CD4-positive, alpha-beta T cell treated with Interleukin-4 for 4 hours (primary cell): ENCODE measurements at regions not wholly inside any gene's neighbourhood (a gene's known extent, or its start where the extent isn't known, plus 50 kb on each side); places are given as distances from the start of the nearest gene placed in this dataset.
"Not testable (repeated sequence)": the region's sequence is repeated elsewhere in the genome, so short reads cannot be mapped to it uniquely, and the experiment has no call there.

Experiments used
- DNase-seq: peaks from one replicate; pipeline ENCODE4 v3.0.0-alpha.2; 2020

DNA sequence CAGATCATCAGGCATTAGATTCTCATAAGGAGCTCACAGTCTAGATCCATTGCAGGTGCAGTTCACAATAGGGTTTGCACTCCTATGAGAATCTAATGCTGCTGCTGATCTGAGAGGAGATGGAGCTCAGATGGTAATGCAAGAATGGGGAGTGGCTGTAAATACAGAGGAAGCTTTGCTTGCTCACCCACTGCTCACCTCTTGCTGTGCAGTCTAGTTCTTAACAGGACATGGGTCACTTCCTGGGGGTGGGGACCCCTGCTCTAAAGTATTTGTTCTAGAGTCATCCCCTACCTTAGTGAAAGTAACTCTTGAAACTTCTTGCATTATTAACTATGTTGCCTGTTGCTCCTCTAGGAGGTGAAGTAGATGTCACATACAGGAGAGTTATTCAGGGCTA is 171.3 kb upstream of the PARD3B start:
- no peak for DNase-seq

- no peak for DNase-seq
Measured at GRCh38 chr2:204380141-204380881, 165.0 kb upstream of the PARD3B start.

- no peak for DNase-seq
Measured at GRCh38 chr2:204386668-204387067, 158.6 kb upstream of the PARD3B start.

GRCh38 chr2:204389120-204389519 is 156.2 kb upstream of the PARD3B start:
- DNase-seq, result no peak

DNA sequence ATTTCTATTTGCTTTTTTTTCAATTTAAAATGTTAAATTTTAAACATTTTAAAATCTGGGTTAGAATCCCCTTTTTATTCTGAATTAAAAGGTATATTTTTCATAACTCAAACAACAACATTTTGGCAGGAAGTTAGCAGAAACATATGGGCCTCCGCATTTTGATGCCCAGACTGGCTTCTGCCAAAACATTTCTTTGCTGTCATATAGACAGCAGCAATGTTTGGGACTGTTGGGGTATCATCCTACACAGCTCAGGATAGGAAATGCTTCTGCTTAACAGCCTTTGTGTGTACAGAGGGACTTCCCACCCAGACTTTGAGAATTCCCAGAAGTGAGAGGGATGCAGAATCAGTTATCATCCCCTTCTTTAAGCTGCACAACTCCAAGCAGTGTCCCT is 155.4 kb upstream of the PARD3B start:
- no peak for DNase-seq

DNA sequence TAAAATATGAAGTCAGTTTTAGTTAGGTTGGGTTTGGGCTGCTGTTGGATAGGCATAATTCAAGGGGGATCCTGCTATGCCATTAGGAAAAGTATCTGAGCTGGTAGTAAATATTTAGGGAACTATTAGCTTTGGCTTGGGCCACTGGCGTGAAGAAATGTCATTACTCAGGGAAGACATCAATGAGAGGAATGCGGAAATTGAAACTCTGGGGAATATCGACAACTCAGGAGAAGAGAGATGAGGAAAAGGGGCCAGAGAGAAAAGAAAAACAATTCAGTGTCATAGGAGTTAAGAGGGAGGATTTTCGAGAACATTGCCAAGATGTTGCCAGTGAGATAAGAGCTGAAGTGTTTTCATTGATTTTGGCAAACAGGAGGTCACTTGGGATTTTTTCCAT is 149.7 kb upstream of the PARD3B start:
- DNase-seq, result no peak

DNA sequence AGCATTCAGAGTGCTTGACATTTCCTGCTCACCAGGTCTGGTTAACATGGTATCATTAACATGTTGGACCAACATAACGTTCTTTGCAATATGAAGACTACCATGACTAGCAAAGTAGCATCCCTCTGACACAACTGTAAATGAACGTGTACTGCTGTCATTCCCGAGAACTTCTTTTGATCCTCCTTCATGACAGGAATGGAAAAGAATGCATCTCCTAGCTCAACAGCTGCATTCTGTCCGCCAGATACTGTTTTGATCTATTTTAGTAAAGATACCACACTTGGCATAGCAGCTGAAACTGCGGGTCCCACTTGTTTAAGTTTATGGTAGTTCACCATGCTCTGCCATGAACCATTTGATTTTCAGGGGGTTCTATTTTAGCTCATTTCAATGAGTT is 144.2 kb upstream of the PARD3B start:
- DNase-seq, result no peak

DNA sequence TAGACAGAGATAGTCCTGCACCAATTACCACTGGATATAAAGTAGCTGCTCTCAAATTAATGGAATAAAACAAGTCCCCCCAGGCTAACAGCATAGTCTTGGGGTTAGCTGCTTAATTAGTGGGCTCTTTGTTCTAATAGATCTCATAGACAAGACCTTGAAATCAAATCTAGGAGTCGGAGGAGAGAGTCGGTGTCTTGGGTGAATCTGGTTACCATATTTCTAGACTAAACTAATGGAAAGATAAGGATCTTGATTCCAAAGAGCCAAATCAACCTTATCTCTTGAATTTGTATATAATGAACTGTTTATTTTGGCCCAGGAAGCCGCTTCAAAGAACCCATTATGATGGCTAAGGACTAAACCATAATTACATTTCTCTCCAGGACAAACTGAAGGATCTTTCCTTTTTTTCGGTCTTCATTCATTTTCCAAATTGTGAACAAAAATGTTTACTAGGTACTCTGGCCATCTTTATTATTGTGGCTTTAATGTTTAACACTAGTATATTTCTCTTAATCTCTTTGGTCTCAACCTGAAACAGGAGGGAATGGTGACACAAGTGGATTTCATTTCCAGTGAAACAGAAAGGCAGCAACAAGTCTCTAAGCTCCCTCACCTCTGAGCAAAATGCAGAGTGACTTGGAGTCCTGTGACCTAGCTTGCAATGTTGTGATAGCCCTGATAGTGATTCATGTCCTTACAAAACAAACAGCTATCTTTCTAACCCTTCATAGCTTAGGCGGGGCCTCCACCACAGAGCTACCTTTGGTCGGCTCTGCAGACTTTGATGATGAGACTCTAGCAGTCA is 137.9 kb upstream of the PARD3B start:
- DNase-seq, result no peak

DNA sequence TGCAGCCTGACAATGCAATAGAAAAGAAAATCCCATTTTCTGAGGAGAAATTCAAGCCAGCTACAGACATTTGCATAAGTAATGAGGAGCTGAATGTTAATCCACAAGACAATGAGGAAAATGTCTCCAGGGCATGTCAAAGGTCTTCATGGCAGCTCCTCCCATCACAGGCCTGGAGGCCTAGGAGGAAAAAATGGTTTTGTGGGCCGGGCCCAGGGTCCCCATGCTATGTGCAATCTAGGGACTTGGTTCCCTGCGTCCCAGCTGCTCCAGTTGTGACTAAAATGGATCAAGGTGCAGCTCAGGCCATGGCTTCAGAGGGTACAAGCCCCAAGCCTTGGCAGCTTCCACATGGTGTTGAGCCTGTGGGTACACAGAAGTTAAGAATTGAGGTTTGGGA is 132.5 kb upstream of the PARD3B start:
- DNase-seq, result not testable (repeated sequence)

- DNase-seq, result no peak
Measured at GRCh38 chr2:204415406-204416181, 129.7 kb upstream of the PARD3B start.

DNA sequence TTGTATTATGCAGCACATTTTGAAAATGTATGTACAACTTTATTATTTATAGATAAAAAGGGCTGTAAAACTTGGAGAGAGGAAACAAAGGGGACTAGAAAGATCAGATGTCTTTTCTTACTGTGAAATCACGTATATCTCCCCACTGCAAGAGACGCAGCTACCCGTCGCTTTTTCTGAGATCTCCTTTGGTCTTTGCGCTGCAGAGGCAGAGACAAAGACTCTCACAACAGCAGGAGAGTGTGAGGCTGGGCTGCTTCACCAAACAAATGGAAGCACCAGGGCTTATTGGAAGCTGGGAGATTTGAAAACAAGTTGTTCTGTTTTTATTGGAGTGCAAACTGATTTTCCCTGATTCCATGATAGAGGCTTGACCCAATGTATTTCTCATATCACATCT is 129.0 kb upstream of the PARD3B start:
- no peak for DNase-seq

DNA sequence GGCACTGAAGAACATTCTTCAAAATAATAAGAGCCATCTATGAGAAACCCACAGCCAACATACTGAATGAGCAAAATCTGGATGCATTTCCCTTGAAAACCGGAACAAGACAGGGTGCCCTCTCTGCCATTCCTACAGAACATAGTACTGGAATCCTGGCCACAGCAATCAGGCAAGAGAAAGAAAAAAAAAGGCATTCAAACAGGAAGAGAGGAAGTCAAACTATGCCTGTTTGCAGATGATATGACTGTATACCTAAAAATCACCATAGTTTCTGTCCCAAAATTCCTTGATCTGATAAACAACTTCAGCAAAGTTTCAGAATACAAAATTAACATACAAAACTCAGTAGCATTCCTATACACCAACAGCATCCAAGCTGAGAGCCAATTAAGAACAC is 119.5 kb upstream of the PARD3B start:
- no peak for DNase-seq

- DNase-seq, result no peak
Measured at GRCh38 chr2:204428675-204429074, 116.6 kb upstream of the PARD3B start.

- no peak for DNase-seq
Measured at GRCh38 chr2:204431529-204431928, 113.7 kb upstream of the PARD3B start.

- no peak for DNase-seq
Measured at GRCh38 chr2:204432196-204432595, 113.1 kb upstream of the PARD3B start.

DNA sequence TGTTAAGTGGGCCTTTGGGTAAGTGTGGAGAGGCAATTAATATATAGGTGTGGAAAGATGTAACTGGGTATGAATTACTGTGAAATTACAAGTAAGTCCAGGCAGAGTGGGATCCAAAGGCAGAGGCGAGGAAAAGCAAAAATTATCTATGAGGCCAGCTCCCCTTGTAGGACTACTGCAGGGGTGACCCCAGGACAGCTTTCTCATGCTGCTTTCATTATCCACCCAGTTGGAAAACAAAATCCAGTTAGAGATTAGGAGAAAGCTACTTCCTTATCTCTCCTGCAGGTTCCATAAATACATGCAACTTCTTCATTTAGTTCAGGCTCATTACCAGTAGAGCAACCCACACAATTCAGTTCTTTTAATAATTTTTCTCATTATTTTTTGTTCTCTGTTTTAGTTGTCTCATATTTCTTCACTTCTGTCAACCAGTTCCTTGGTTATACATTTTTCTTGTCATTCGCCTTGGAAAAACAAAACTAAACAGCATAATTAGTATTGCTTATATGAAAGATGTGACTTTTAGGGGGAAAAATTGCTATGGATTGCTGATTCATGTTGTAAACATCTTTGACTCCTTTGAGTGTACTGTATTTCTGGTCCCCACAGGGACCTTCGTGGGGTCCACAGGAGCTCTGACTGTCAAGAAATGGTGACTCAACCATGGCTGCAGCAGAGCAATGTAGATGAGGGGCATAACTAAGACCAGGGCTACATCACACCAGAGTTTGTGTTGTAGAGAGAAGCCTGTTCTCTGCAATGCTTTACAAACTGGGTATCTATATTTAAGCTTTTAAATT is 110.4 kb upstream of the PARD3B start:
- DNase-seq, result no peak

- no peak for DNase-seq
Measured at GRCh38 chr2:204436230-204436629, 109.0 kb upstream of the PARD3B start.

DNA sequence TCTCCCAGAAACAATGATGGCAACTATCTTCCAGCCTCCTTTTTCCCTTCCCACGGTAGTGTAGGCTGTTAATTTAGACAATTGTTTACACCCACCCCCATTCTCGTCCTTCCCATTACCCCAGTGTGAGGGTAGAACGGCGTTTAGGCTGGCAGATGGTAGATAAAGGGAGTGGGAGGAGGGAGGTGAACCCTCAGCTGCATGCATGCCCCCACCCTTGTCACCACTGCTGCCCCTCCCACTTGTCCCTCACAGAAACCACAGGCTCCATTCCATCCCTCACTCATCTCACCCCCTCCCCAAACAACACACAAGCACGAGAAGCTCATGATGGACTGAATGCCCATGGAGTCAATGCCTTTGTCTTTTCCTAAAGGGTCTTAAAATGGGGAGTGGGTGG is 107.9 kb upstream of the PARD3B start:
- no peak for DNase-seq

DNA sequence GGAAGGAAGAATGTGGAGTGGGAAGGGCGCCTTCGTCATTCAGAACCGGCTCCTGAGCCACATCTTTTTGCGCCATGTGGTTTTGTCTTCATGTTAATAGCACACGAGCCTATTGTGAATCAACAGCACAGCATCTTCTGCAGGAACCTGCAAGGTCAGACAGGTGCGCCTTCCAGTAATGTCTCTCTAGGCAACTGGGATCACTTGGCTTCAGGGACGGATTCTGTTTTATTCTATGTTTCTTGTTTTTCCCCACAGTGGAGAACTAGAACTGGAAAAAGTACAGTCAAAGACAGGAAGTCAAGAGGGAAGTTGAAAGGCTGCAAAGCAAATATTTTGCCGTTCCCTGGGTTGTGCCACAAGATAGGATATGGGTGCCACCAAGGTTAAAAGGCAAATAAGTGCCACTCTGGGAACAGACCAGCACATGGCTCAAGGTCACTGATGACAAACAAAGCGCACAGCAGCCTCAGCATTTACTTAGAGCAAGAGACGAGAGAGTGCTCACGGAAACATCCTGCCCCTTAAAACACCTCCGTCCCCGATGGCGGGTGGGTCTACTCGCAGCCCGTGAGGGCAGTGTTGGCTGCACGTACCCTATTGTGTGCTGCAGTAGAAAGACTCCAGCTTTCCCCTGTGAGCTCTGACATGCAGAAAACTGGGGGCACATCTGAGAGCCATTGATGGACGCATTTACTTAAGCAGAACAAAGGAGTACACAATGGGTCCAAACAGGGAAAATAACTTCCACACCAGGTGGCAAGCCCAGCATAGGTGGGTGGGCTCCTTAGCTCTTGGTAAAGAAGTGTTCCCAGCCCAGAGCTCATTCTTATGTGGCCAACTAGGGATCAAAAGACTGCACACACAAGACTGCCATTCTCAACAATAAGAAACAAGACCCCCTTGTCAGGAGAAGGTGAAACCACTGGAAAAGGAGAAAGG is 107.2 kb upstream of the PARD3B start:
- no peak for DNase-seq

DNA sequence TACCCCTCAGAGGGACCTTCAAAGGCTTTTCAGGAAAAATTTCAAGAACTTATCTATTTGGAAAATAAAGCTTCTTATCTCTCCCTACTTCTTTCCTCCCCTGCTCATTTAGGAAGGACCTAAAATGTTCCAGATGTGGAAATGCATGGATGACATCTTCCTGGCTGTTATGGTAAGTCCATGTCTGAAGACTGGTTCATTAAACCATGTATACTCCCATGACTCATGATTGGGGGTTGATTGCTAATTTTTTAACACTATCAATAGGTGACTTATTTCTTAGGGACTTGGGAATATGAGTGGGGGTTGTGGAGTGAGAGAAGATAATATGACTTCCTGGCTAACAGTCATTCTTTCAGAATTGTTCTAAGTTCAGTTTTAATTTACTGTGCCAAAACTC is 104.0 kb upstream of the PARD3B start:
- DNase-seq, result no peak

DNA sequence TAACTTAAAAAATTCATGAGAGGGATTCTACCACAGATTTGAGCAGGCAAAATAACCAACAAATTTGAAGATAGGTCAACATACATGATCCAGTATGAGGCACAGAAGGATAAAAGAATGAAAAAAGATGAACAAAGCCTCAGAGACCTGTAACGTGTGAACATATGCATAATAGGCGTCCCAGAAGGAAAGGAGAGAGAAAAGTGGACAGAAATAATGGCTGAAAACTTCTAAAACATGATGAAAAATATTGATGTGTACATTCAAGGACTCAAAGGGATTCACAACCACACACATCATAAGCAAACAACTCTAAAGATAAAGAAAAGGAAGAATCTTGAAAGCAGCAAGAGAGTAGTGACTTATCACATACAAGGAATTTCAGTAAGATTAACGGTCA is 100.1 kb upstream of the PARD3B start:
- DNase-seq, result no peak

- no peak for DNase-seq
Measured at GRCh38 chr2:204447722-204448121, 97.6 kb upstream of the PARD3B start.
